H1 (cell line): ENCODE measurements at regions not wholly inside any gene's neighbourhood (a gene's known extent, or its start where the extent isn't known, plus 50 kb on each side); places are given as distances from the start of the nearest gene placed in this dataset.

Experiments used
- CTCF ChIA-PET: fragments of 300-600 bp; sonication (Branson Sonifier 250); formaldehyde crosslinking; loops from one replicate; lab custom pipeline; 2021; ENCODE audit not compliant: partially characterized antibody; lab: Charles Lee
- POLR2A ChIA-PET: fragments of 300-600 bp; sonication (Branson Sonifier 250); formaldehyde crosslinking; loops from one replicate; lab custom pipeline; 2021; ENCODE audit warnings: inconsistent platforms; ENCODE audit not compliant: partially characterized antibody; lab: Charles Lee
- DNase-seq, 2 experiments: peaks; one replicate each; pipeline versions ENCODE4 v3.0.0 to v3.0.0-alpha.2; 2010 to 2022; ENCODE audit warnings: low spot score in 2 of 2, low read depth in 1 of 2, mixed read lengths in 1 of 2
- FAIRE-seq: peaks from 2 replicates; lab custom pipeline; 2011; peaks lifted over from hg19 to GRCh38; lab: Jason Lieb, UNC
- H2AFZ ChIP-seq: 2 replicates; pipeline ENCODE4 v1.8.1; 2012; ENCODE audit warnings: low read length, inconsistent platforms
- H2AK5ac ChIP-seq: 2 replicates; pipeline ENCODE4 v1.6.1; 2013; ENCODE audit warnings: low read depth, low read length
- H2BK120ac ChIP-seq: replicated peaks from 2 replicates; pipeline ENCODE3; 2013; ENCODE audit warnings: low read depth, low read length, inconsistent platforms
- H2BK12ac ChIP-seq: 2 replicates; pipeline ENCODE4 v1.6.1; 2013; ENCODE audit warnings: low read depth, low read length
- H2BK15ac ChIP-seq: 2 replicates; pipeline ENCODE4 v1.6.1; 2013; ENCODE audit warnings: low read length
- H2BK20ac ChIP-seq: 2 replicates; pipeline ENCODE4 v1.6.1; 2013; ENCODE audit warnings: low read length
- H2BK5ac ChIP-seq: 2 replicates; pipeline ENCODE4 v1.6.1; 2013; ENCODE audit warnings: low read depth, low read length
- H3K14ac ChIP-seq: 2 replicates; pipeline ENCODE4 v1.6.1; 2013; ENCODE audit warnings: inconsistent platforms; ENCODE audit not compliant: insufficient read length
- H3K18ac ChIP-seq: 2 replicates; pipeline ENCODE4 v1.6.1; 2013; ENCODE audit warnings: low read length; ENCODE audit errors: extremely low read depth
- H3K23ac ChIP-seq: 2 replicates; pipeline ENCODE4 v1.6.1; 2013; ENCODE audit warnings: inconsistent platforms; ENCODE audit not compliant: insufficient read length
- H3K23me2 ChIP-seq: 2 replicates; pipeline ENCODE4 v1.6.1; 2013; ENCODE audit warnings: low read depth, low read length
- H3K27ac ChIP-seq: 2 replicates; pipeline ENCODE4 v1.6.1; 2011; ENCODE audit warnings: low read depth, low read length, inconsistent platforms
- H3K27me3 ChIP-seq, 4 experiments: replicated peaks in 1 of 4; 1 replicate in 1 of 4; 2 replicates in 3 of 4; pipeline versions ENCODE4 v1.6.1 to v1.8.1; 2011 to 2013; ENCODE audit warnings: low read length in 3 of 4, mild to moderate bottlenecking in 3 of 4, inconsistent platforms in 2 of 4, mixed read lengths in 2 of 4, moderate library complexity in 1 of 4; ENCODE audit not compliant: control insufficient read depth in 3 of 4, insufficient read depth in 3 of 4; ENCODE audit errors: extremely low read depth in 1 of 4
- H3K36me3 ChIP-seq, 4 experiments: 2 replicates each; pipeline versions ENCODE4 v1.6.1 to v1.8.1; 2011 to 2013; ENCODE audit warnings: mild to moderate bottlenecking in 4 of 4, low read length in 3 of 4, moderate library complexity in 2 of 4, control low read depth in 1 of 4, inconsistent platforms in 1 of 4; ENCODE audit not compliant: insufficient read depth in 4 of 4, control insufficient read depth in 2 of 4
- H3K4ac ChIP-seq: replicated peaks from 2 replicates; pipeline ENCODE3; 2013; ENCODE audit warnings: low read length, low read depth, mixed read lengths, inconsistent platforms; ENCODE audit not compliant: insufficient read length
- H3K4me1 ChIP-seq, 4 experiments: replicated peaks in 1 of 4; 1 replicate in 1 of 4; 2 replicates in 3 of 4; pipeline versions ENCODE4 v1.6.1 to v1.8.1; 2011 to 2013; ENCODE audit warnings: low read length in 3 of 4, inconsistent platforms in 2 of 4, mixed read lengths in 1 of 4; ENCODE audit not compliant: insufficient read depth in 4 of 4, control insufficient read depth in 3 of 4
- H3K4me2 ChIP-seq, 2 experiments: 2 replicates each; pipeline versions ENCODE4 v1.6.1 to v1.8.1; 2011 to 2013; ENCODE audit warnings: low read depth in 2 of 2, low read length in 2 of 2, control low read depth in 1 of 2, inconsistent platforms in 1 of 2, mild to moderate bottlenecking in 1 of 2; ENCODE audit not compliant: insufficient read depth in 1 of 2
- H3K4me3 ChIP-seq, 4 experiments: fragments of 200-600, 300-600 bp in 1 of 4; sonication (generic), shearing (Covaris generic), sonication (Bioruptor Twin) in 1 of 4; 2 replicates each; pipeline versions ENCODE4 v1.5.1 to v1.8.1; 2011 to 2016; ENCODE audit warnings: low read length in 4 of 4, low read depth in 3 of 4, control low read depth in 2 of 4, inconsistent platforms in 2 of 4, mild to moderate bottlenecking in 2 of 4, mixed read lengths in 1 of 4, moderate library complexity in 1 of 4; ENCODE audit not compliant: insufficient read depth in 2 of 4; ENCODE audit errors: extremely low read depth in 1 of 4
- H3K56ac ChIP-seq: replicated peaks from 2 replicates; pipeline ENCODE3; 2013; ENCODE audit warnings: low read depth, mild to moderate bottlenecking, mixed read lengths, low read length, inconsistent platforms; ENCODE audit not compliant: insufficient read length
- H3K79me1 ChIP-seq: 2 replicates; pipeline ENCODE4 v1.6.1; 2013; ENCODE audit warnings: low read depth, low read length, control low read depth
- H3K79me2 ChIP-seq, 2 experiments: 2 replicates each; pipeline versions ENCODE4 v1.6.1 to v1.8.1; 2012 to 2013; ENCODE audit warnings: low read length in 2 of 2, mild to moderate bottlenecking in 2 of 2, inconsistent platforms in 1 of 2; ENCODE audit not compliant: insufficient read depth in 2 of 2, control insufficient read depth in 1 of 2
- H3K9ac ChIP-seq, 4 experiments: replicated peaks in 1 of 4; 1 replicate in 1 of 4; 2 replicates in 3 of 4; pipeline versions ENCODE4 v1.6.1 to v1.8.1; 2011 to 2013; ENCODE audit warnings: low read depth in 3 of 4, low read length in 3 of 4, control low read depth in 2 of 4, mild to moderate bottlenecking in 2 of 4, moderate library complexity in 2 of 4, inconsistent platforms in 1 of 4; ENCODE audit errors: extremely low read depth in 1 of 4
- H3K9me3 ChIP-seq, 2 experiments: 2 replicates each; pipeline versions ENCODE4 v1.6.1 to v1.8.1; 2012 to 2013; ENCODE audit warnings: mild to moderate bottlenecking in 2 of 2, moderate library complexity in 2 of 2, control low read depth in 1 of 2, inconsistent platforms in 1 of 2, low read depth in 1 of 2, low read length in 1 of 2, mixed read lengths in 1 of 2; ENCODE audit not compliant: insufficient read depth in 2 of 2
- H4K20me1 ChIP-seq, 2 experiments: replicated peaks in 1 of 2; 2 replicates each; pipeline versions ENCODE3 to v1.8.1; 2011 to 2013; ENCODE audit warnings: inconsistent platforms in 2 of 2, low read length in 2 of 2, mild to moderate bottlenecking in 1 of 2; ENCODE audit not compliant: insufficient read depth in 2 of 2, control insufficient read depth in 1 of 2
- H4K5ac ChIP-seq: 2 replicates; pipeline ENCODE4 v1.6.1; 2013; ENCODE audit warnings: low read length, low read depth, mixed read lengths, inconsistent platforms; ENCODE audit not compliant: insufficient read length
- H4K8ac ChIP-seq: 2 replicates; pipeline ENCODE4 v1.8.0; 2013; ENCODE audit warnings: mild to moderate bottlenecking, moderate library complexity, low read length, inconsistent platforms; ENCODE audit not compliant: insufficient read depth; ENCODE audit errors: extremely low read depth
- H4K91ac ChIP-seq: replicated peaks from 2 replicates; pipeline ENCODE3; 2013; ENCODE audit warnings: low read length, mixed read lengths, inconsistent platforms; ENCODE audit not compliant: insufficient read length
- ASH2L ChIP-seq: fragments of 200-600, 300-600 bp; sonication (generic); IDR thresholded peaks from one replicate; pipeline ENCODE4 v1.7.1; 2017; ENCODE audit warnings: low read length
- BCL11A ChIP-seq, 2 experiments: IDR thresholded peaks; one replicate each; pipeline ENCODE4 v1.6.1; 2011; ENCODE audit warnings: low read depth in 2 of 2, low read length in 2 of 2, mild to moderate bottlenecking in 2 of 2
- CTBP2 ChIP-seq: IDR thresholded peaks from 2 replicates; pipeline ENCODE4 v1.7.0; 2011; ENCODE audit warnings: borderline replicate concordance, mild to moderate bottlenecking, moderate library complexity, mixed read lengths, low read length; ENCODE audit not compliant: insufficient read depth, insufficient read length
- EGR1 ChIP-seq: IDR thresholded peaks from 2 replicates; pipeline ENCODE4 v1.6.1; 2011; ENCODE audit warnings: low read depth, low read length, borderline replicate concordance
- JUN ChIP-seq: IDR thresholded peaks from 2 replicates; pipeline ENCODE4 v1.6.1; 2011; ENCODE audit warnings: low read depth, mild to moderate bottlenecking, improper control_type of control experiment, low read length
- JUND ChIP-seq: IDR thresholded peaks from 2 replicates; pipeline ENCODE4 v1.6.1; 2011; ENCODE audit warnings: mild to moderate bottlenecking, improper control_type of control experiment, low read length
- KDM1A ChIP-seq: fragments of 200-600, 300-600 bp; sonication (generic); IDR thresholded peaks from 2 replicates; pipeline ENCODE4 v1.7.1; 2016; ENCODE audit warnings: mild to moderate bottlenecking, low read length, borderline replicate concordance
- KDM5A ChIP-seq: fragments of 200-600 bp; IDR thresholded peaks from 2 replicates; pipeline ENCODE4 v1.7.1; 2012; ENCODE audit warnings: mild to moderate bottlenecking, low read length, inconsistent platforms, mixed read lengths
- MAFK ChIP-seq: IDR thresholded peaks from 2 replicates; pipeline ENCODE4 v1.6.1; 2012; ENCODE audit warnings: low read depth, mild to moderate bottlenecking, improper control_type of control experiment, low read length
- MAX ChIP-seq: IDR thresholded peaks from 2 replicates; pipeline ENCODE4 v1.6.1; 2012; ENCODE audit warnings: inconsistent platforms
- PHF8 ChIP-seq: fragments of 200-600 bp; sonication (generic); conservative IDR thresholded peaks from 2 replicates; pipeline ENCODE4 v1.7.1; 2012; ENCODE audit warnings: low read depth, mild to moderate bottlenecking, inconsistent platforms, low read length, moderate library complexity
- TEAD4 ChIP-seq: IDR thresholded peaks from 2 replicates; pipeline ENCODE4 v1.6.1; 2012; ENCODE audit warnings: low read depth, low read length, inconsistent platforms, mixed read lengths
- WGBS, 2 experiments: shearing (Covaris generic) in 1 of 2; methylation state at CpG; one replicate each; pipeline versions ENCODE4 v1.1.6 to v1.1.7; 2013 to 2015; ENCODE audit warnings: low lambda C conversion rate in 2 of 2, mixed read lengths in 2 of 2, inconsistent platforms in 1 of 2, low coverage in 1 of 2, missing lambda C conversion rate in 1 of 2; ENCODE audit not compliant: insufficient replicate concordance in 2 of 2, insufficient coverage in 1 of 2, insufficient read length in 1 of 2; ENCODE audit errors: extremely low coverage in 1 of 2, missing lambda C conversion rate in 1 of 2; 5-methylcytosine and 5-hydroxymethylcytosine counted together

- Histone ChIP-seq H4K20me1 (peaks cover 0 to 1% of the 10 kb centered on the region in 2 experiments), H3K4ac (peak overlapping the region; percentile 39), H2BK12ac (peak overlapping the region; percentile 77), H2BK15ac (peak overlapping the region; percentile 72; the same call in 1 of the 2 replicates), H3K14ac (no peak overlapping the region), H4K91ac (peak overlapping the region; percentile 5), H2AK5ac (peak overlapping the region; percentile 82; the same call in 1 of the 2 replicates), H3K27me3 (no peaks in the 10 kb centered on the region), H3K36me3 (no peaks in the 10 kb centered on the region), H2AFZ (no peak overlapping the region), H2BK20ac (peak overlapping the region; percentile 66; the same call in 1 of the 2 replicates), H3K9me3 (no peaks in the 10 kb centered on the region), H3K18ac (no peak overlapping the region), H3K79me1 (no peaks in the 10 kb centered on the region), H3K23ac (no peak overlapping the region), H3K23me2 (no peaks in the 10 kb centered on the region), H3K4me3 (no peak overlapping the region), H3K56ac (no peak overlapping the region), H3K27ac (no peak overlapping the region), H2BK120ac (no peak overlapping the region), H4K8ac (peak overlapping the region; percentile 31; the same call in 1 of the 2 replicates), H3K4me2 (no peak overlapping the region), H3K9ac (no peak overlapping the region), H4K5ac (no peak overlapping the region), H3K4me1 (peaks cover 0 to 11% (median 2%) of the 10 kb centered on the region in 4 experiments; a peak in 4 of 7 replicates), H2BK5ac (peak overlapping the region; percentile 92; the same call in 1 of the 2 replicates), H3K79me2 (no peaks in the 10 kb centered on the region)
- TF ChIP-seq KDM1A: no peak
- no peak for TF ChIP-seq MAFK
- no peak for TF ChIP-seq EGR1
- TF ChIP-seq CTBP2: no peak
- no peak for TF ChIP-seq KDM5A
- no peak for TF ChIP-seq TEAD4
- TF ChIP-seq BCL11A (IDR thresholded peaks at IDR 0.05; ENCODE audit: low read depth in 2 of 2, low read length in 2 of 2): no peak
- TF ChIP-seq MAX: no peak
- TF ChIP-seq ASH2L: no peak
- no peak for TF ChIP-seq JUN
- TF ChIP-seq JUND: no peak
- TF ChIP-seq PHF8: no peak
- no peak for DNase-seq
- POLR2A ChIA-PET: no interaction called here
- CTCF ChIA-PET: interaction anchor here (1.0 kb wide), 1 partner anchor 9 kb away, joined by 3 read pairs; no protein-coding TSS in a partner anchor
- 94% methylated on average over 1 of the region's 1 CpG; no CpG with 5 or more reads in 1 of the 2 experiments for whole genome bisulfite sequencing, 2 experiments
- no peak for FAIRE-seq
Observed at GRCh38 chr6:74646461-74646860, 559.4 kb downstream of the COL12A1 start.
